ENCODE measurements at regions not wholly inside any gene's neighbourhood (a gene's known extent, or its start where the extent isn't known, plus 50 kb on each side); places are given as distances from the start of the nearest gene placed in this dataset.

- Histone ChIP-seq H3K27me3 (ENCODE audit: low read length) (no peaks in the 10 kb centered on the region), H3K79me2 (ENCODE audit: low read length) (no peaks in the 10 kb centered on the region), H3K4me1 (ENCODE audit: insufficient read depth, low read length) (no peaks in the 10 kb centered on the region), H3F3A (ENCODE audit: low read length, unreplicated experiment) (no peaks in the 10 kb centered on the region), H4K20me1 (ENCODE audit: low read length) (no peaks in the 10 kb centered on the region), H2AFZ (ENCODE audit: low read length) (no peak overlapping the region), H3K9me2 (replicated peaks; ENCODE audit: low read length) (no peaks in the 10 kb centered on the region), H3K36me3 (ENCODE audit: low read depth, low read length) (no peaks in the 10 kb centered on the region), H3K4me2 (ENCODE audit: low read length) (no peak overlapping the region), H3K9me3 (ENCODE audit: low read length) (no peaks in the 10 kb centered on the region), H3K27ac (ENCODE audit: low read length) (no peak overlapping the region), H3K9ac (ENCODE audit: low read length) (no peak overlapping the region), H3K4me3 (ENCODE audit: low read length) (no peak overlapping the region)
- no peak for TF ChIP-seq EZH2phosphoT487 (IDR thresholded peaks at IDR 0.05; ENCODE audit: borderline replicate concordance, low read length)
- no peak for TF ChIP-seq CTCF (conservative IDR thresholded peaks at IDR 0.05; ENCODE audit: low read depth, low read length)
- TF ChIP-seq EZH2 (IDR thresholded peaks at IDR 0.05; ENCODE audit: low read length, unreplicated experiment): no peak
- ChIA-PET CTCF (no interaction called here), POLR2A (ENCODE audit: unreplicated experiment) (no interaction called here)
- BruUV-seq (replicated peaks): no TSS peak
- no peak for ATAC-seq
- intact Hi-C loops (cut with micrococcal nuclease): no loop called here
- no peak for DNase-seq
Observed at GRCh38 chr5:52328220-52328806, 459.4 kb upstream of the ITGA1 start.

- CTCF ChIA-PET: no interaction called here
- H4K20me1 ChIP-seq (ENCODE audit: low read length): no peaks in the 10 kb centered on the region
Observed at GRCh38 chr5:52331725-52332124, 456.0 kb upstream of the ITGA1 start.

More at GRCh38 chr5:52331725-52332124, 456.0 kb upstream of the ITGA1 start:
- Histone ChIP-seq H3K9ac (ENCODE audit: low read length) (no peak overlapping the region), H3K79me2 (ENCODE audit: low read length) (no peaks in the 10 kb centered on the region), H3F3A (ENCODE audit: low read length, unreplicated experiment) (no peaks in the 10 kb centered on the region), H3K9me3 (ENCODE audit: low read length) (no peaks in the 10 kb centered on the region), H3K4me2 (ENCODE audit: low read length) (no peak overlapping the region), H3K36me3 (ENCODE audit: low read depth, low read length) (no peaks in the 10 kb centered on the region), H3K27me3 (ENCODE audit: low read length) (no peaks in the 10 kb centered on the region), H3K4me1 (ENCODE audit: insufficient read depth, low read length) (no peaks in the 10 kb centered on the region), H2AFZ (ENCODE audit: low read length) (no peak overlapping the region), H3K4me3 (ENCODE audit: low read length) (no peak overlapping the region), H3K27ac (ENCODE audit: low read length) (no peak overlapping the region), H3K9me2 (replicated peaks; ENCODE audit: low read length) (no peaks in the 10 kb centered on the region)
- ATAC-seq (no peak), DNase-seq (no peak)
- TF ChIP-seq EZH2 (IDR thresholded peaks at IDR 0.05; ENCODE audit: low read length, unreplicated experiment) (no peak), CTCF (conservative IDR thresholded peaks at IDR 0.05; ENCODE audit: low read depth, low read length) (no peak), EZH2phosphoT487 (IDR thresholded peaks at IDR 0.05; ENCODE audit: borderline replicate concordance, low read length) (no peak)
- POLR2A ChIA-PET (ENCODE audit: unreplicated experiment): no interaction called here
- intact Hi-C loops (cut with micrococcal nuclease): no loop called here
- BruUV-seq (replicated peaks): no TSS peak

Data from PC-3 (cell line).